Nephron (organoid): ENCODE measurements at regions not wholly inside any gene's neighbourhood (a gene's known extent, or its start where the extent isn't known, plus 50 kb on each side); places are given as distances from the start of the nearest gene placed in this dataset.
A peak's percentile ranks its signal among the peaks of the same experiment; 100 is the strongest.

Experiments used
- H3K27ac Mint-ChIP-seq, 3 experiments: 2 replicates each; pipeline ENCODE4 v1.8.0; 2020; ENCODE audit warnings: mixed read lengths in 3 of 3, mild to moderate bottlenecking in 2 of 3, moderate library complexity in 1 of 3
- H3K27me3 Mint-ChIP-seq: 2 replicates; pipeline ENCODE4 v1.8.0; 2021; ENCODE audit warnings: low read depth, mild to moderate bottlenecking, moderate library complexity, mixed read lengths
- H3K36me3 Mint-ChIP-seq: 2 replicates; pipeline ENCODE4 v1.8.0; 2020; ENCODE audit warnings: low read depth, mixed read lengths
- H3K4me1 Mint-ChIP-seq: 2 replicates; pipeline ENCODE4 v1.8.0; 2020; ENCODE audit warnings: mixed read lengths
- H3K4me3 Mint-ChIP-seq, 3 experiments: 2 replicates each; pipeline ENCODE4 v1.8.0; 2020; ENCODE audit warnings: mild to moderate bottlenecking in 3 of 3, mixed read lengths in 3 of 3, moderate library complexity in 2 of 3
- H3K9me3 Mint-ChIP-seq: 2 replicates; pipeline ENCODE4 v1.8.0; 2020; ENCODE audit warnings: mixed read lengths
- TF ChIP-seq, protein P1 (sequence below), 3 experiments: fragments of 200-600 bp; sonication (generic); IDR thresholded peaks; one replicate each; pipeline ENCODE4 v1.5.0; 2021; ENCODE audit warnings: antibody characterized with exemption in 3 of 3; ENCODE audit not compliant: unreplicated experiment in 3 of 3

GRCh38 chr2:190786404-190787166 is 94.0 kb upstream of the GLS start:
- no peaks in the 10 kb centered on the region for H3K36me3 Mint-ChIP-seq
- H3K27ac Mint-ChIP-seq = peak overlapping the region; percentile 73 to 86 (median 85)
- H3K9me3 Mint-ChIP-seq = peaks cover 10% of the 10 kb centered on the region
- H3K4me3 Mint-ChIP-seq = peak overlapping the region in 1 of 3 experiments; percentile 8
- no peaks in the 10 kb centered on the region for H3K27me3 Mint-ChIP-seq
- peaks cover 33% of the 10 kb centered on the region for H3K4me1 Mint-ChIP-seq
- TF ChIP-seq, protein P1, sequence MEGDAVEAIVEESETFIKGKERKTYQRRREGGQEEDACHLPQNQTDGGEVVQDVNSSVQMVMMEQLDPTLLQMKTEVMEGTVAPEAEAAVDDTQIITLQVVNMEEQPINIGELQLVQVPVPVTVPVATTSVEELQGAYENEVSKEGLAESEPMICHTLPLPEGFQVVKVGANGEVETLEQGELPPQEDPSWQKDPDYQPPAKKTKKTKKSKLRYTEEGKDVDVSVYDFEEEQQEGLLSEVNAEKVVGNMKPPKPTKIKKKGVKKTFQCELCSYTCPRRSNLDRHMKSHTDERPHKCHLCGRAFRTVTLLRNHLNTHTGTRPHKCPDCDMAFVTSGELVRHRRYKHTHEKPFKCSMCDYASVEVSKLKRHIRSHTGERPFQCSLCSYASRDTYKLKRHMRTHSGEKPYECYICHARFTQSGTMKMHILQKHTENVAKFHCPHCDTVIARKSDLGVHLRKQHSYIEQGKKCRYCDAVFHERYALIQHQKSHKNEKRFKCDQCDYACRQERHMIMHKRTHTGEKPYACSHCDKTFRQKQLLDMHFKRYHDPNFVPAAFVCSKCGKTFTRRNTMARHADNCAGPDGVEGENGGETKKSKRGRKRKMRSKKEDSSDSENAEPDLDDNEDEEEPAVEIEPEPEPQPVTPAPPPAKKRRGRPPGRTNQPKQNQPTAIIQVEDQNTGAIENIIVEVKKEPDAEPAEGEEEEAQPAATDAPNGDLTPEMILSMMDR (IDR thresholded peaks at IDR 0.05; ENCODE audit: unreplicated experiment in 3 of 3) = no peak

GRCh38 chr2:190787743-190788235 is 92.8 kb upstream of the GLS start:
- TF ChIP-seq, protein P1 (IDR thresholded peaks at IDR 0.05; ENCODE audit: unreplicated experiment in 3 of 3) = no peak
- peak overlapping the region; percentile 47 to 69 (median 55) for H3K27ac Mint-ChIP-seq
- no peaks in the 10 kb centered on the region for H3K27me3 Mint-ChIP-seq
- no peak overlapping the region for H3K4me3 Mint-ChIP-seq
- peaks cover 40% of the 10 kb centered on the region for H3K4me1 Mint-ChIP-seq
- H3K36me3 Mint-ChIP-seq = no peaks in the 10 kb centered on the region
- peaks cover 6% of the 10 kb centered on the region for H3K9me3 Mint-ChIP-seq

DNA sequence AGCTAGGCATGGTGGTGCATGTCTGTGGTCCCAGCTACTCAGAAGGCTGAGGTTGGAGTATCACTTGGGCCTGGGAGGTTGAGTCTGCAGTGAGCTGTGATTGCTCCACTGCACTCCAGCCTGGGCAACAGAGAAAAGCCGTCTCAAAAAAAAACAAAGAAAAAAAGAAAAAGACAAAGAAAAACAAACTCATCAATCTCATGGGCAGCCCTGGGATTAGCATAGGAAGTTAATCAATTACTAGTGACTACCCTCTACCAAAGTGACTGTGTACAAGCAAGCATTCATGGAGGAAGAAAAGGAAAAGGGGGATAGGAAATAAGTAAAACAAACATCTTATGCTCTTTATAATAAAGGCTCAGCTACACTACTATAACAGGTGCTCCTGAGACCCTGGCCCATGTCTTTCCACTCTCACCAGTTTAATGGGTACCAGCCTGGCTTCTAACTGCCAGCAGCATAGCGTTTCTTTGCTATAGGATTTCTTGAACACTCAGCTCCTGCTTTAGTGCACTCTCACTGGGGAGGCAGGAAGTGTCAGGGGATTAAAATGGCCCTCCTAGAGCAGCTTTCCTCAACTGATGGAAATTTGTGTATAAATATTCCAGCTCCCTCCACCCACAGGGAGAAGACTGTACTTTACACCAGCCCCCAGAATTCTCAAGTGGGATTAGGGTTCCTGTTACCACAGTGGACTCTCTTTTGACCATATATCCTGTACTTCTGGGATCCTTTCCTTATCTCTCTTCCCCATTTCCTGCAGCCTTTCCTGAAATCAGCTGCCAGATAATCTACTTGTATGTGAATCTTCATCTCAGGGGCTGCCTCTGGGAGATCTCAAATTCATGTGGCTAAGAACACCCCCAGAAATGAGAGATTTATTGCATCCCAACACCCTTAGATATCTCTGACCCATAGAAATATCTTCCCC is 91.3 kb upstream of the GLS start:
- H3K9me3 Mint-ChIP-seq = peaks cover 2% of the 10 kb centered on the region
- peaks cover 45% of the 10 kb centered on the region for H3K4me1 Mint-ChIP-seq
- H3K27me3 Mint-ChIP-seq = no peaks in the 10 kb centered on the region
- H3K36me3 Mint-ChIP-seq = no peaks in the 10 kb centered on the region
- H3K27ac Mint-ChIP-seq = peak overlapping the region; percentile 75 to 88 (median 85)
- TF ChIP-seq, protein P1 (IDR thresholded peaks at IDR 0.05; ENCODE audit: unreplicated experiment in 3 of 3) = no peak
- peak overlapping the region in 1 of 3 experiments; percentile 15 for H3K4me3 Mint-ChIP-seq

DNA sequence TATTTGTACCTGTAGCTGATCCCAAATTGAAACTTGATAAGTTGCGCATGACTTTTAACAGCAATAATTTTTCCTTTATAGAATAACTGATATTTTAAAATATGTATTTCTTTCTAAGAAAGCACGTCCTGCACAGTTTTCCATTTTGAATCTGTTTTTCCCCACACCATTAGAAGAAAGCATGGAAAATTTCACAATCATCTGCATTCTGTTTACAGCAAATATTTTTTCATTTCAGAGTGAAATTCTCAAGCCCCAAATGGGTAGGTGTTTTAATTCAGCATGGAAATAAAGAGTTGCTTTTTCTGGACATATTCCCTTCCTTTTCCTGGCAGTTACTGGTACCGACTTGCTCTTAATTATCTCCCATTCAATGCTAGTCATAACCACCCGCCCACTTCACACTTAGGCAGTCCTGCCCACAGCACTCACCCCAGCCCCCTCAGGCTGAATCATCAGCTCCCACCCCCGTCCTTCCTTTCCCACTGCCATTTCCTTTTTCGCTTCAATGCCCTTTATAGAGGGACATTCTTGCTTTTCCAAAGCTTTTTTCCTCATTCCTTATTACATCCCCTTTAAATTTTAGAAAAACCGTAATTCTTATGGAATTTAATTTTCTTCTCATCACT is 89.2 kb upstream of the GLS start:
- Mint-ChIP-seq H3K9me3 (no peaks in the 10 kb centered on the region), H3K27me3 (no peaks in the 10 kb centered on the region), H3K36me3 (no peaks in the 10 kb centered on the region), H3K4me3 (no peak overlapping the region), H3K4me1 (peaks cover 37% of the 10 kb centered on the region), H3K27ac (peak overlapping the region; percentile 53 to 76 (median 56))
- TF ChIP-seq, protein P1 (IDR thresholded peaks at IDR 0.05; ENCODE audit: unreplicated experiment in 3 of 3) = no peak

DNA sequence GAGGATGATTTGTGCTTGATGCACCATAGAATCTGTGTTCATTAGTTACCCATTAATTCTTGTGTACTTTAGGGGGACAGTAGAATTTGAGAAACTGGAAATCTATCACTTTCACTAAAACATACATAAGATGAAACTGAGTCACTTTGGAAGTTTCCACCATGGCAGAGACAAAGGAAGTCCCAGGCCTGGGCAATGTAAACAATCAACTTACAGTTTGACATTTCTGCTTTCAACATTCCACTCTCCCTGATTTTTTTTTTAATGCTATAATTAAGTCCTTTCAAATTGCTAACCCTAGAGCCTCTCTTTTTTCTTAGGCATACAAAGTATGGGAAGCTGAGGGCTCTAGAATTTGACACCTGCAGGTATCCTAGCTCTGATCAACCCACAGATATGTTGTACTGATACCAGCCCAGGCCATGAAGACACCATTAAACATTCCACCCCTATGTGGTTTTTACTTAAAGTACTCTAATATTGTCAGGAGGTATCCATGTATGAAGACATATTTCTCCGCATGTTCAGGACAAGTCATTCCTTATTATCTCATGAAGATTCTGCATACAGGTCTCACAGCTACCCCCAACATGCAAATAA is 88.5 kb upstream of the GLS start:
- Mint-ChIP-seq H3K27me3 (no peaks in the 10 kb centered on the region), H3K9me3 (no peaks in the 10 kb centered on the region), H3K4me3 (no peak overlapping the region), H3K36me3 (no peaks in the 10 kb centered on the region), H3K4me1 (peaks cover 33% of the 10 kb centered on the region), H3K27ac (peak overlapping the region; percentile 53 to 76 (median 56))
- TF ChIP-seq, protein P1 (IDR thresholded peaks at IDR 0.05; ENCODE audit: unreplicated experiment in 3 of 3) = no peak
